ENCODE measurements at regions not wholly inside any gene's neighbourhood (a gene's known extent, or its start where the extent isn't known, plus 50 kb on each side); places are given as distances from the start of the nearest gene placed in this dataset.

DNA sequence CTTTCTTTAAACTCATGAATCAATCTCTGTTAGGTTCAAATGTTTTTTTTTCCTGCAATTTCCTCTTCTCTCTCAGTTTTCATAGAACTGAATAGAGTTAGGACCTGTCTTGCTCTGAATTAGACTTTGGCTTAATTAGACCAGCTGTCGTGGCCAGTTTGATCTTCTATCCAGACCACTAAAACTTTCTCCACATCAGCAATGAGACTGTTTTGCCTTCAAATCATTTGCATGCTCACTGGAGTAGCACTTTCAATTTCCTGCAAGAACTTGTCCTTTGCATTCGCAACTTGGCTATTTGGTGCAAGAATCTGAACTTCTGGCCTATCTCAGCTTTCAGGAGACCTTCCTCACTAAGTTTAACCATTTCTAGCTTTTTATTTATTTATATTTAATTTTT, 2002.2 kb upstream of the PIK3C3 start:
- TF ChIP-seq, protein P1, sequence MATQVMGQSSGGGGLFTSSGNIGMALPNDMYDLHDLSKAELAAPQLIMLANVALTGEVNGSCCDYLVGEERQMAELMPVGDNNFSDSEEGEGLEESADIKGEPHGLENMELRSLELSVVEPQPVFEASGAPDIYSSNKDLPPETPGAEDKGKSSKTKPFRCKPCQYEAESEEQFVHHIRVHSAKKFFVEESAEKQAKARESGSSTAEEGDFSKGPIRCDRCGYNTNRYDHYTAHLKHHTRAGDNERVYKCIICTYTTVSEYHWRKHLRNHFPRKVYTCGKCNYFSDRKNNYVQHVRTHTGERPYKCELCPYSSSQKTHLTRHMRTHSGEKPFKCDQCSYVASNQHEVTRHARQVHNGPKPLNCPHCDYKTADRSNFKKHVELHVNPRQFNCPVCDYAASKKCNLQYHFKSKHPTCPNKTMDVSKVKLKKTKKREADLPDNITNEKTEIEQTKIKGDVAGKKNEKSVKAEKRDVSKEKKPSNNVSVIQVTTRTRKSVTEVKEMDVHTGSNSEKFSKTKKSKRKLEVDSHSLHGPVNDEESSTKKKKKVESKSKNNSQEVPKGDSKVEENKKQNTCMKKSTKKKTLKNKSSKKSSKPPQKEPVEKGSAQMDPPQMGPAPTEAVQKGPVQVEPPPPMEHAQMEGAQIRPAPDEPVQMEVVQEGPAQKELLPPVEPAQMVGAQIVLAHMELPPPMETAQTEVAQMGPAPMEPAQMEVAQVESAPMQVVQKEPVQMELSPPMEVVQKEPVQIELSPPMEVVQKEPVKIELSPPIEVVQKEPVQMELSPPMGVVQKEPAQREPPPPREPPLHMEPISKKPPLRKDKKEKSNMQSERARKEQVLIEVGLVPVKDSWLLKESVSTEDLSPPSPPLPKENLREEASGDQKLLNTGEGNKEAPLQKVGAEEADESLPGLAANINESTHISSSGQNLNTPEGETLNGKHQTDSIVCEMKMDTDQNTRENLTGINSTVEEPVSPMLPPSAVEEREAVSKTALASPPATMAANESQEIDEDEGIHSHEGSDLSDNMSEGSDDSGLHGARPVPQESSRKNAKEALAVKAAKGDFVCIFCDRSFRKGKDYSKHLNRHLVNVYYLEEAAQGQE (IDR thresholded peaks at IDR 0.05; ENCODE audit: insufficient read depth in 1 of 2, low read depth in 2 of 2, low read length in 2 of 2), result no peak
- no peak for TF ChIP-seq POLR2AphosphoS5 (IDR thresholded peaks at IDR 0.05; ENCODE audit: low read depth, low read length)

All from PFSK-1 (cell line).